ENCODE measurements at regions not wholly inside any gene's neighbourhood (a gene's known extent, or its start where the extent isn't known, plus 50 kb on each side); places are given as distances from the start of the nearest gene placed in this dataset.
"Not testable (repeated sequence)": the region's sequence is repeated elsewhere in the genome, so short reads cannot be mapped to it uniquely, and the experiment has no call there.

GRCh38 chr5:98342958-98343660 is 430.4 kb upstream of the RGMB start:
- intact Hi-C loops (cut with micrococcal nuclease); H3K4me1 ChIP-seq (ENCODE audit: control insufficient read depth in 2 of 2, insufficient read depth in 2 of 2, low read length in 2 of 2); H3K27ac Mint-ChIP-seq; ATAC-seq (ENCODE audit: low read depth); POLR2A ChIA-PET; H3K4me3 Mint-ChIP-seq; H4K20me1 ChIP-seq (ENCODE audit: control insufficient read depth, insufficient read depth, low read length, poor library complexity, severe bottlenecking); H3K27me3 ChIP-seq (replicated peaks in 1 of 4; ENCODE audit: control extremely low read depth in 1 of 4, control insufficient read depth in 3 of 4, insufficient read depth in 4 of 4, low read length in 3 of 4); H3K36me3 ChIP-seq (replicated peaks in 1 of 2; ENCODE audit: control extremely low read depth in 1 of 2, control insufficient read depth in 1 of 2, extremely low read depth in 1 of 2, insufficient read depth in 2 of 2, low read length in 1 of 2); H3K9me3 Mint-ChIP-seq (ENCODE audit: insufficient read depth); H3K4me3 ChIP-seq (ENCODE audit: control extremely low read depth in 1 of 5, extremely low read depth in 1 of 5, insufficient read depth in 1 of 5, low read depth in 2 of 5, low read length in 4 of 5); H3K4me1 Mint-ChIP-seq; H3K9ac ChIP-seq (ENCODE audit: low read length); H3K27me3 Mint-ChIP-seq; CTCF ChIA-PET; H2AFZ ChIP-seq (ENCODE audit: insufficient read depth, low read depth, low read length, poor library complexity, severe bottlenecking); DNase-seq; H3K27ac ChIP-seq (ENCODE audit: low read length in 2 of 2); H3K79me2 ChIP-seq (ENCODE audit: control insufficient read depth, insufficient read depth, low read length); H3K4me2 ChIP-seq (replicated peaks; ENCODE audit: low read depth, low read length, poor library complexity, severe bottlenecking): not testable (repeated sequence)
- peaks cover 0 to 14% (median 0%) of the 10 kb centered on the region in 3 donors for H3K9me3 ChIP-seq (ENCODE audit: control extremely low read depth in 1 of 3, control insufficient read depth in 2 of 3, insufficient read depth in 1 of 3, low read length in 2 of 3)
- 92% methylated on average over 19 of the region's 22 CpGs for WGBS (ENCODE audit: insufficient coverage)

- H3K27ac Mint-ChIP-seq, result no peak overlapping the region
- DNase-seq (no peak), ATAC-seq (ENCODE audit: low read depth) (no peak)
- Histone ChIP-seq H2AFZ (ENCODE audit: insufficient read depth, low read depth, low read length, poor library complexity, severe bottlenecking) (no peak overlapping the region), H3K4me1 (ENCODE audit: control insufficient read depth in 2 of 2, insufficient read depth in 2 of 2, low read length in 2 of 2) (no peaks in the 10 kb centered on the region), H3K27ac (ENCODE audit: low read length in 2 of 2) (no peak overlapping the region), H3K9ac (ENCODE audit: low read length) (no peak overlapping the region), H3K27me3 (replicated peaks in 1 of 4; ENCODE audit: control extremely low read depth in 1 of 4, control insufficient read depth in 3 of 4, insufficient read depth in 4 of 4, low read length in 3 of 4) (no peaks in the 10 kb centered on the region), H3K4me2 (replicated peaks; ENCODE audit: low read depth, low read length, poor library complexity, severe bottlenecking) (no peak overlapping the region), H4K20me1 (ENCODE audit: control insufficient read depth, insufficient read depth, low read length, poor library complexity, severe bottlenecking) (no peaks in the 10 kb centered on the region), H3K36me3 (replicated peaks in 1 of 2; ENCODE audit: control extremely low read depth in 1 of 2, control insufficient read depth in 1 of 2, extremely low read depth in 1 of 2, insufficient read depth in 2 of 2, low read length in 1 of 2) (no peaks in the 10 kb centered on the region), H3K9me3 (ENCODE audit: control extremely low read depth in 1 of 3, control insufficient read depth in 2 of 3, insufficient read depth in 1 of 3, low read length in 2 of 3) (peaks cover 0 to 5% (median 3%) of the 10 kb centered on the region in 3 donors), H3K79me2 (ENCODE audit: control insufficient read depth, insufficient read depth, low read length) (no peaks in the 10 kb centered on the region), H3K4me3 (ENCODE audit: control extremely low read depth in 1 of 5, extremely low read depth in 1 of 5, insufficient read depth in 1 of 5, low read depth in 2 of 5, low read length in 4 of 5) (no peak overlapping the region)
- no peaks in the 10 kb centered on the region for H3K4me1 Mint-ChIP-seq
- no peaks in the 10 kb centered on the region for H3K27me3 Mint-ChIP-seq
- no peak for TF ChIP-seq EZH2 (IDR thresholded peaks at IDR 0.05; ENCODE audit: borderline replicate concordance, insufficient read depth, low read depth, low read length, poor library complexity, severe bottlenecking)
- TF ChIP-seq, protein P1, sequence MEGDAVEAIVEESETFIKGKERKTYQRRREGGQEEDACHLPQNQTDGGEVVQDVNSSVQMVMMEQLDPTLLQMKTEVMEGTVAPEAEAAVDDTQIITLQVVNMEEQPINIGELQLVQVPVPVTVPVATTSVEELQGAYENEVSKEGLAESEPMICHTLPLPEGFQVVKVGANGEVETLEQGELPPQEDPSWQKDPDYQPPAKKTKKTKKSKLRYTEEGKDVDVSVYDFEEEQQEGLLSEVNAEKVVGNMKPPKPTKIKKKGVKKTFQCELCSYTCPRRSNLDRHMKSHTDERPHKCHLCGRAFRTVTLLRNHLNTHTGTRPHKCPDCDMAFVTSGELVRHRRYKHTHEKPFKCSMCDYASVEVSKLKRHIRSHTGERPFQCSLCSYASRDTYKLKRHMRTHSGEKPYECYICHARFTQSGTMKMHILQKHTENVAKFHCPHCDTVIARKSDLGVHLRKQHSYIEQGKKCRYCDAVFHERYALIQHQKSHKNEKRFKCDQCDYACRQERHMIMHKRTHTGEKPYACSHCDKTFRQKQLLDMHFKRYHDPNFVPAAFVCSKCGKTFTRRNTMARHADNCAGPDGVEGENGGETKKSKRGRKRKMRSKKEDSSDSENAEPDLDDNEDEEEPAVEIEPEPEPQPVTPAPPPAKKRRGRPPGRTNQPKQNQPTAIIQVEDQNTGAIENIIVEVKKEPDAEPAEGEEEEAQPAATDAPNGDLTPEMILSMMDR (IDR thresholded peaks at IDR 0.05), result no peak
- H3K9me3 Mint-ChIP-seq (ENCODE audit: insufficient read depth), result peaks cover 2% of the 10 kb centered on the region
- POLR2A ChIA-PET, result no interaction called here
- 91% methylated on average over 2 of the region's 6 CpGs for WGBS (ENCODE audit: insufficient coverage)
- intact Hi-C loops (cut with micrococcal nuclease), result no loop called here
- CTCF ChIA-PET, result no interaction called here
- no peak overlapping the region for H3K4me3 Mint-ChIP-seq
Observed at GRCh38 chr5:98349251-98349989, 424.0 kb upstream of the RGMB start.
